ENCODE measurements at regions not wholly inside any gene's neighbourhood (a gene's known extent, or its start where the extent isn't known, plus 50 kb on each side); places are given as distances from the start of the nearest gene placed in this dataset.
"Not testable (repeated sequence)": the region's sequence is repeated elsewhere in the genome, so short reads cannot be mapped to it uniquely, and the experiment has no call there.

GRCh38 chr6:81362246-81362645 is 390.2 kb downstream of the TENT5A start:
- TF ChIP-seq POLR2A (IDR thresholded peaks at IDR 0.05; ENCODE audit: low read length) (no peak), GATA1 (IDR thresholded peaks at IDR 0.05; ENCODE audit: low read depth, low read length) (no peak)
- no peak for DNase-seq

GRCh38 chr6:81353262-81353661 is 399.2 kb downstream of the TENT5A start:
- TF ChIP-seq POLR2A (IDR thresholded peaks at IDR 0.05; ENCODE audit: low read length) (no peak), GATA1 (IDR thresholded peaks at IDR 0.05; ENCODE audit: low read depth, low read length) (no peak)
- no peak for DNase-seq

- DNase-seq: not testable (repeated sequence)
These were observed 408.5 kb downstream of the TENT5A start for GRCh38 chr6:81344026-81344425.

GRCh38 chr6:81340946-81341345 is 411.5 kb downstream of the TENT5A start:
- DNase-seq: no peak
- TF ChIP-seq POLR2A (IDR thresholded peaks at IDR 0.05; ENCODE audit: low read length) (no peak), GATA1 (IDR thresholded peaks at IDR 0.05; ENCODE audit: low read depth, low read length) (no peak)

GRCh38 chr6:81331526-81331925 is 421.0 kb downstream of the TENT5A start:
- no peak for DNase-seq

GRCh38 chr6:81328700-81329099 is 423.8 kb downstream of the TENT5A start:
- TF ChIP-seq GATA1 (IDR thresholded peaks at IDR 0.05; ENCODE audit: low read depth, low read length) (no peak), POLR2A (IDR thresholded peaks at IDR 0.05; ENCODE audit: low read length) (no peak)
- DNase-seq: no peak

More at GRCh38 chr6:81331526-81331925, 421.0 kb downstream of the TENT5A start:
- no peak for TF ChIP-seq POLR2A (IDR thresholded peaks at IDR 0.05; ENCODE audit: low read length)
- TF ChIP-seq GATA1 (IDR thresholded peaks at IDR 0.05; ENCODE audit: low read depth, low read length): no peak

- no peak for TF ChIP-seq GATA1 (IDR thresholded peaks at IDR 0.05; ENCODE audit: low read depth, low read length)
- no peak for TF ChIP-seq POLR2A (IDR thresholded peaks at IDR 0.05; ENCODE audit: low read length)
- peak in 1 of 2 experiments; percentile 1 for DNase-seq
These were observed 425.5 kb downstream of the TENT5A start for GRCh38 chr6:81326881-81327561.

- DNase-seq: no peak
- TF ChIP-seq POLR2A (IDR thresholded peaks at IDR 0.05; ENCODE audit: low read length) (no peak), GATA1 (IDR thresholded peaks at IDR 0.05; ENCODE audit: low read depth, low read length) (no peak)
These were observed 442.7 kb downstream of the TENT5A start for GRCh38 chr6:81309811-81310210.

GRCh38 chr6:81308577-81309279 is 443.8 kb downstream of the TENT5A start:
- no peak for DNase-seq

GRCh38 chr6:81307651-81308214 is 444.7 kb downstream of the TENT5A start:
- no peak for DNase-seq
- TF ChIP-seq GATA1 (IDR thresholded peaks at IDR 0.05; ENCODE audit: low read depth, low read length) (no peak), POLR2A (IDR thresholded peaks at IDR 0.05; ENCODE audit: low read length) (no peak)

More at GRCh38 chr6:81308577-81309279, 443.8 kb downstream of the TENT5A start:
- TF ChIP-seq POLR2A (IDR thresholded peaks at IDR 0.05; ENCODE audit: low read length): no peak
- no peak for TF ChIP-seq GATA1 (IDR thresholded peaks at IDR 0.05; ENCODE audit: low read depth, low read length)

GRCh38 chr6:81304466-81304865 is 448.0 kb downstream of the TENT5A start:
- TF ChIP-seq POLR2A (IDR thresholded peaks at IDR 0.05; ENCODE audit: low read length) (no peak), GATA1 (IDR thresholded peaks at IDR 0.05; ENCODE audit: low read depth, low read length) (no peak)
- DNase-seq: no peak

- no peak for DNase-seq
- TF ChIP-seq POLR2A (IDR thresholded peaks at IDR 0.05; ENCODE audit: low read length): no peak
- TF ChIP-seq GATA1 (IDR thresholded peaks at IDR 0.05; ENCODE audit: low read depth, low read length): no peak
These were observed 451.5 kb downstream of the TENT5A start for GRCh38 chr6:81300961-81301360.

- DNase-seq: no peak
- TF ChIP-seq POLR2A (IDR thresholded peaks at IDR 0.05; ENCODE audit: low read length) (no peak), GATA1 (IDR thresholded peaks at IDR 0.05; ENCODE audit: low read depth, low read length) (no peak)
These were observed 453.7 kb downstream of the TENT5A start for GRCh38 chr6:81298751-81299150.

- no peak for DNase-seq
- TF ChIP-seq POLR2A (IDR thresholded peaks at IDR 0.05; ENCODE audit: low read length) (no peak), GATA1 (IDR thresholded peaks at IDR 0.05; ENCODE audit: low read depth, low read length) (no peak)
These were observed 457.2 kb downstream of the TENT5A start for GRCh38 chr6:81295310-81295709.

GRCh38 chr6:81293896-81294295 is 458.6 kb downstream of the TENT5A start:
- DNase-seq: no peak
- TF ChIP-seq GATA1 (IDR thresholded peaks at IDR 0.05; ENCODE audit: low read depth, low read length) (no peak), POLR2A (IDR thresholded peaks at IDR 0.05; ENCODE audit: low read length) (no peak)

All from erythroblast (primary cell).